ENCODE measurements at regions not wholly inside any gene's neighbourhood (a gene's known extent, or its start where the extent isn't known, plus 50 kb on each side); places are given as distances from the start of the nearest gene placed in this dataset.

- no peak overlapping the region for H3K27ac Mint-ChIP-seq (ENCODE audit: unreplicated experiment)
- TF ChIP-seq, protein P1, sequence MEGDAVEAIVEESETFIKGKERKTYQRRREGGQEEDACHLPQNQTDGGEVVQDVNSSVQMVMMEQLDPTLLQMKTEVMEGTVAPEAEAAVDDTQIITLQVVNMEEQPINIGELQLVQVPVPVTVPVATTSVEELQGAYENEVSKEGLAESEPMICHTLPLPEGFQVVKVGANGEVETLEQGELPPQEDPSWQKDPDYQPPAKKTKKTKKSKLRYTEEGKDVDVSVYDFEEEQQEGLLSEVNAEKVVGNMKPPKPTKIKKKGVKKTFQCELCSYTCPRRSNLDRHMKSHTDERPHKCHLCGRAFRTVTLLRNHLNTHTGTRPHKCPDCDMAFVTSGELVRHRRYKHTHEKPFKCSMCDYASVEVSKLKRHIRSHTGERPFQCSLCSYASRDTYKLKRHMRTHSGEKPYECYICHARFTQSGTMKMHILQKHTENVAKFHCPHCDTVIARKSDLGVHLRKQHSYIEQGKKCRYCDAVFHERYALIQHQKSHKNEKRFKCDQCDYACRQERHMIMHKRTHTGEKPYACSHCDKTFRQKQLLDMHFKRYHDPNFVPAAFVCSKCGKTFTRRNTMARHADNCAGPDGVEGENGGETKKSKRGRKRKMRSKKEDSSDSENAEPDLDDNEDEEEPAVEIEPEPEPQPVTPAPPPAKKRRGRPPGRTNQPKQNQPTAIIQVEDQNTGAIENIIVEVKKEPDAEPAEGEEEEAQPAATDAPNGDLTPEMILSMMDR (IDR thresholded peaks at IDR 0.05; ENCODE audit: unreplicated experiment), result no peak
- DNase-seq, result no peak
- no peaks in the 10 kb centered on the region for H3K27me3 Mint-ChIP-seq (ENCODE audit: unreplicated experiment)
- no peaks in the 10 kb centered on the region for H3K36me3 Mint-ChIP-seq (ENCODE audit: insufficient read depth, unreplicated experiment)
- intact Hi-C loops (cut with micrococcal nuclease; ENCODE audit: unreplicated experiment), result loop anchor here (10.0 kb wide), 1 partner anchor 1795 kb away; no protein-coding TSS in a partner anchor
- no peaks in the 10 kb centered on the region for H3K9me3 Mint-ChIP-seq (ENCODE audit: low read depth, unreplicated experiment)
- no peak overlapping the region for H3K4me3 Mint-ChIP-seq (ENCODE audit: low read depth, unreplicated experiment)
- CTCF ChIA-PET, result interaction anchor here (0.5 to 1.2 kb wide), 2 partner anchors 14 to 17 kb away, joined by 5 to 6 read pairs; no protein-coding TSS in a partner anchor
- BruUV-seq (replicated peaks), result no TSS peak
- no peaks in the 10 kb centered on the region for H3K4me1 Mint-ChIP-seq (ENCODE audit: low read depth, unreplicated experiment)
These were observed 219.2 kb upstream of the NAALADL2 start for GRCh38 chr3:174639970-174640369.

DNA sequence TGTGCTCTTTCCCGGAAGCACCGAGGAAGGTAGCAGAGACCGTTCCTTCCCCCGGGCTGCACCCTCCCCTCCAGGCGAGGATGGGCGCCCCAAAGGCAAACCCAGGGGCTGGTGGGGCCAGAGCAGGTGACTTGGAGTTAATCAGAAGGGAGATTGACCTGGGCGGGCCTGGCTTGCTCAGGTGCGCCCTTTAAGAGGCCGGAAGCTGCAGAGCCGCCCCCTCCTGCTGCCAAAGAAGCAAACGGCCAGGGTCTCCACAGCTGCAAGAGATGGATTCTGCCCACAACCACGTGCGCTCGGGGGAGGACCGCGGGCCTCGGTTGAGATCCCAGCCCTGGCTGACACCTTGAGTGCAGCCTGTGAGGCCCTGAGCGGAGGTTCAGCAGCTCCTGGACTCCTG is 218.2 kb upstream of the NAALADL2 start:
- BruUV-seq (replicated peaks), result no TSS peak

GRCh38 chr3:174644287-174644686 is 214.8 kb upstream of the NAALADL2 start:
- TF ChIP-seq, protein P1 (IDR thresholded peaks at IDR 0.05; ENCODE audit: unreplicated experiment), result no peak
- BruUV-seq (replicated peaks), result no TSS peak
- Mint-ChIP-seq H3K36me3 (ENCODE audit: insufficient read depth, unreplicated experiment) (no peaks in the 10 kb centered on the region), H3K4me1 (ENCODE audit: low read depth, unreplicated experiment) (no peaks in the 10 kb centered on the region), H3K27me3 (ENCODE audit: unreplicated experiment) (no peaks in the 10 kb centered on the region), H3K4me3 (ENCODE audit: low read depth, unreplicated experiment) (no peak overlapping the region), H3K27ac (ENCODE audit: unreplicated experiment) (no peak overlapping the region), H3K9me3 (ENCODE audit: low read depth, unreplicated experiment) (no peaks in the 10 kb centered on the region)
- intact Hi-C loops (cut with micrococcal nuclease; ENCODE audit: unreplicated experiment), result no loop called here
- CTCF ChIA-PET, result no interaction called here
- DNase-seq, result no peak

More for the DNA sequence above, 218.2 kb upstream of the NAALADL2 start:
- CTCF ChIA-PET, result interaction anchor here (0.6 to 1.2 kb wide), 2 partner anchors 13 to 303 kb away, joined by 3 to 5 read pairs; no protein-coding TSS in a partner anchor
- Mint-ChIP-seq H3K36me3 (ENCODE audit: insufficient read depth, unreplicated experiment) (no peaks in the 10 kb centered on the region), H3K27me3 (ENCODE audit: unreplicated experiment) (no peaks in the 10 kb centered on the region), H3K4me3 (ENCODE audit: low read depth, unreplicated experiment) (no peak overlapping the region), H3K27ac (ENCODE audit: unreplicated experiment) (no peak overlapping the region), H3K9me3 (ENCODE audit: low read depth, unreplicated experiment) (no peaks in the 10 kb centered on the region), H3K4me1 (ENCODE audit: low read depth, unreplicated experiment) (no peaks in the 10 kb centered on the region)
- TF ChIP-seq, protein P1 (IDR thresholded peaks at IDR 0.05; ENCODE audit: unreplicated experiment), result no peak
- intact Hi-C loops (cut with micrococcal nuclease; ENCODE audit: unreplicated experiment), result no loop called here
- DNase-seq, result no peak

- Mint-ChIP-seq H3K9me3 (ENCODE audit: low read depth, unreplicated experiment) (peaks cover 2% of the 10 kb centered on the region), H3K4me1 (ENCODE audit: low read depth, unreplicated experiment) (no peaks in the 10 kb centered on the region), H3K4me3 (ENCODE audit: low read depth, unreplicated experiment) (no peak overlapping the region), H3K27ac (ENCODE audit: unreplicated experiment) (no peak overlapping the region), H3K36me3 (ENCODE audit: insufficient read depth, unreplicated experiment) (no peaks in the 10 kb centered on the region), H3K27me3 (ENCODE audit: unreplicated experiment) (no peaks in the 10 kb centered on the region)
- no TSS peak for BruUV-seq (replicated peaks)
- no peak for DNase-seq
- intact Hi-C loops (cut with micrococcal nuclease; ENCODE audit: unreplicated experiment), result no loop called here
- TF ChIP-seq, protein P1 (IDR thresholded peaks at IDR 0.05; ENCODE audit: unreplicated experiment), result no peak
- CTCF ChIA-PET, result no interaction called here
These were observed 207.2 kb upstream of the NAALADL2 start for GRCh38 chr3:174651951-174652350.

Data from Calu3 (cell line).